Fibroblast of the aortic adventitia (primary cell): ENCODE measurements at regions not wholly inside any gene's neighbourhood (a gene's known extent, or its start where the extent isn't known, plus 50 kb on each side); places are given as distances from the start of the nearest gene placed in this dataset.

Source experiments
- DNase-seq: peaks from one replicate; pipeline ENCODE4 v3.0.0-alpha.2; 2010; ENCODE audit warnings: low read depth
- H3K4me3 ChIP-seq: 2 replicates; pipeline ENCODE4 v1.5.1; 2011; ENCODE audit warnings: low read depth, mild to moderate bottlenecking, control low read depth, low read length, moderate library complexity
- TF ChIP-seq, protein P1 (sequence below): IDR thresholded peaks from 2 replicates; pipeline ENCODE4 v1.5.1; 2011; ENCODE audit warnings: mild to moderate bottlenecking, low read length, control low read depth, inconsistent platforms; ENCODE audit not compliant: insufficient read depth

DNA sequence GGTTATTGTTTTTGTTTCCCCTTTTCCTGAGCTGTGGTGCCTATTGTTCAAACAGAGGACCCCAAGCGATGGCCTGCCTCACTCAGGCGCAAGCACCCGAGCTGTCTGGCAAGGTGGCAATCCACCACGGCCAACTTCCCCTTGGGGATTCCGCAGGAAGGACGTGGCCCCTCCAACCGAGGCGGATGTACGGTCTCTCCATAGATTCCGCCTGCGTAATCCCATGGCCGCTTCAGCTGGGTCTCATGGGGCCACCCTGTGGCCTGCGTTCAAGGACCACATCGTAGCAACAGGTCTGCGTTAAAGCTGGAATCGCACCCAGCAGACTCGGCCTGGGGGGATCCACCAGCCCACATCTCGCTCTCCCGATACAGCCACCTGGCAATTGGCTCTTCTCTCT, 79.9 kb downstream of the CEBPB start:
- DNase-seq: no peak
- H3K4me3 ChIP-seq: no peak overlapping the region
- TF ChIP-seq, protein P1, sequence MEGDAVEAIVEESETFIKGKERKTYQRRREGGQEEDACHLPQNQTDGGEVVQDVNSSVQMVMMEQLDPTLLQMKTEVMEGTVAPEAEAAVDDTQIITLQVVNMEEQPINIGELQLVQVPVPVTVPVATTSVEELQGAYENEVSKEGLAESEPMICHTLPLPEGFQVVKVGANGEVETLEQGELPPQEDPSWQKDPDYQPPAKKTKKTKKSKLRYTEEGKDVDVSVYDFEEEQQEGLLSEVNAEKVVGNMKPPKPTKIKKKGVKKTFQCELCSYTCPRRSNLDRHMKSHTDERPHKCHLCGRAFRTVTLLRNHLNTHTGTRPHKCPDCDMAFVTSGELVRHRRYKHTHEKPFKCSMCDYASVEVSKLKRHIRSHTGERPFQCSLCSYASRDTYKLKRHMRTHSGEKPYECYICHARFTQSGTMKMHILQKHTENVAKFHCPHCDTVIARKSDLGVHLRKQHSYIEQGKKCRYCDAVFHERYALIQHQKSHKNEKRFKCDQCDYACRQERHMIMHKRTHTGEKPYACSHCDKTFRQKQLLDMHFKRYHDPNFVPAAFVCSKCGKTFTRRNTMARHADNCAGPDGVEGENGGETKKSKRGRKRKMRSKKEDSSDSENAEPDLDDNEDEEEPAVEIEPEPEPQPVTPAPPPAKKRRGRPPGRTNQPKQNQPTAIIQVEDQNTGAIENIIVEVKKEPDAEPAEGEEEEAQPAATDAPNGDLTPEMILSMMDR: no peak

DNA sequence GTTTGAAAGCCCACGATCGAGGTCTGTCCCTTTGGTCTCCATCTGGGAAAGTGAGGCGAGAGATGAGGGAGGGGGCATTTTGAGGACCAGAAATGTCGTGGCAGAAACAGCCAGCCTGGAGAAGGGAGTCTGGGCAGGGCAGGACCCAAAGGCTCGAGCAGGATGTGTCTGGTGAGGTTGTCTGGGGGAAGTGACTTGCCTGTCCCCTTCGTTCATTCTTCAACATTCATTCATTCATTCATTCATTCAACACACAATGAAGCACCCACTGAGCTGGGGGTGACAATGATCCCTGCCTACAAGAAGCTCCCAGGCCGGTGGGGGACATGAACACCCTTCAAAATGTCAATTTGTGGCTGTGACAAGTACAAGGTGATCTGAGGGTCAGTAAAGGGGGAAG, 80.5 kb downstream of the CEBPB start:
- no peak for DNase-seq
- no peak overlapping the region for H3K4me3 ChIP-seq
- TF ChIP-seq, protein P1: no peak

DNA sequence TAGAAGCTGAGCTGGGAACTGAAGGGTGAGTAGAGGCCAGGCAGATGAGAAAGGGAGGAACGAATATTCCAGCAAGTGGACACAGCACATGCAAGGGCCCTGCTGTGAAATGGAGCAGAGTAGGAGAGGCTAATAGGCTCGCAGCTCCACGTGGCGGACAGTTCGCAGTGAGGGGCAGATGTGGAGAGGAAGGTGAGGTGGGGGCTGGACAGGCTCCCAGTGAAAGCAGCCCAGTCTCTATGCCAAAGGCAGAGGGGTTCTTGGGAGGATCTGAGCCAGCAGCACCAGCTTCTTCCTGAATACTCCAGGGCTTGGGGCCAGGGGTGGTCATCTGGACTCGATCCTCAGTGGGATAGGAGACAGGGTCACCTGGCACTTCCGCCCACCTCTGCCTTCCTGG, 81.0 kb downstream of the CEBPB start:
- no peak overlapping the region for H3K4me3 ChIP-seq
- no peak for DNase-seq
- TF ChIP-seq, protein P1: no peak

DNA sequence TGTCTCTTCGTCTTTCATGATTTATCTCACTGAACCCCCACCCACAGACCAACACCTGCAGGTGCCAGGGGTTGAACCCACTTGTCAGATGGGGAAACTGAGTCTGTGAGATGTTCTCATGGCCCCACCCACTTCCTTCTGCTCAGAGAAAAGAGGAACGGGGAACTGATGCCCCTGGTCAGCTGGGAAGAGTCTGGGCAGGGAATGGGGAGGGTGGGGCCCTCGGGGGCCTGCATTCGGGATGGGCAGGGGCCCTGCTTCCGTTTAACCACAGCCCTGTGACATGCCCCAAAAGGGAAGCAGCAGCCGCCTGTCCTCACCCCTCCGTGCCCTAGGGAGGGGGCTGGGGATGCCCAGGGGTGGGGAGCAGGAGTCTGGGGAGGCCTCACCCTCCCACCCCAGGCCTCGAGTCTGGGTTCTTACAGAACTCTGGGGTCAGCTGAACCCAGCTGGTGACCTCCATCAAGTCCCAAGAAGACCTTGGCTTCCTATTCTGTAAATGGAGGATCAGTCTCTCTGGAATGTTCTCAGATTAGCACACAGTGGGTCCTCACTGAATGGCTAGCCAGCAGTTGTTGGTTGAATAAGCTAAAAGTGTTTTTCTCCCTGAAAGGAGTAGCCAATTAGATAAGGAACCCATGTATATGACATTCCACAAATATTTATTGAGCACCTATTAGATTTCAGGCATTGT, 81.5 kb downstream of the CEBPB start:
- no peak overlapping the region for H3K4me3 ChIP-seq
- DNase-seq: no peak
- TF ChIP-seq, protein P1: no peak

DNA sequence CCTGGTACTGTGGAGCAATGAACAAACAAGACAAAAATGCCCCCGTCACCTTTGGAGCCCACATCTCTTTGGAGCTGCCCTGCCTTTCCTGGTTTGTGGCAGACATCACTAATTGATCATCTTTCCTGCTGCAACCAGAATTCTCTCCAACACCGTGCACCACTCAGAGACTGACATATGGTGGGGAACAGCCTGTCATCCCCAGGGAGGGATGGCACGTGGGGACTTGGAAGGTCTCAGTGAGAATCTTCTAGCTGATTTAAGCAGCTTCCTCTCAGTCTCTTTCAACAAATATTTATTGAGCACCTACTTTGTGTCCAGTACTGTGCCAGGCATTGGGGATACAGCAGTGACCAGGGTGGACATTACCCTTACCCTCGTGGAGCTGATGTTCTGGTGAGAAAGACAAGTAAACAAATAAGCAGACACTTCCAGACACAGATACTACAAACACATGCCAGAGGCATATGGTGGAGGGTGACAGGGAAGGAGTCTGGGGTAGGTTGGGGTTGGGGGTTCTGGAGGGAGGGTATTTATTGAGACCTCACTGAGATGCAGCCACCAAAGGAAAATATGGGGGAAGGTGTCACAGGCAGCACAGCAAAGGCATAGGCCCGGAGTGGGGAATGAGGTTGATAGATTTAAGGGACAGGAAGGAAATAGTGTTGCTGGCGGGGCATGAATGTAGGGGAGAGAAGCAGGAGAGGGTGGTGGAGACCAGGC, 82.3 kb downstream of the CEBPB start:
- H3K4me3 ChIP-seq: no peak overlapping the region
- TF ChIP-seq, protein P1: no peak
- DNase-seq: no peak

DNA sequence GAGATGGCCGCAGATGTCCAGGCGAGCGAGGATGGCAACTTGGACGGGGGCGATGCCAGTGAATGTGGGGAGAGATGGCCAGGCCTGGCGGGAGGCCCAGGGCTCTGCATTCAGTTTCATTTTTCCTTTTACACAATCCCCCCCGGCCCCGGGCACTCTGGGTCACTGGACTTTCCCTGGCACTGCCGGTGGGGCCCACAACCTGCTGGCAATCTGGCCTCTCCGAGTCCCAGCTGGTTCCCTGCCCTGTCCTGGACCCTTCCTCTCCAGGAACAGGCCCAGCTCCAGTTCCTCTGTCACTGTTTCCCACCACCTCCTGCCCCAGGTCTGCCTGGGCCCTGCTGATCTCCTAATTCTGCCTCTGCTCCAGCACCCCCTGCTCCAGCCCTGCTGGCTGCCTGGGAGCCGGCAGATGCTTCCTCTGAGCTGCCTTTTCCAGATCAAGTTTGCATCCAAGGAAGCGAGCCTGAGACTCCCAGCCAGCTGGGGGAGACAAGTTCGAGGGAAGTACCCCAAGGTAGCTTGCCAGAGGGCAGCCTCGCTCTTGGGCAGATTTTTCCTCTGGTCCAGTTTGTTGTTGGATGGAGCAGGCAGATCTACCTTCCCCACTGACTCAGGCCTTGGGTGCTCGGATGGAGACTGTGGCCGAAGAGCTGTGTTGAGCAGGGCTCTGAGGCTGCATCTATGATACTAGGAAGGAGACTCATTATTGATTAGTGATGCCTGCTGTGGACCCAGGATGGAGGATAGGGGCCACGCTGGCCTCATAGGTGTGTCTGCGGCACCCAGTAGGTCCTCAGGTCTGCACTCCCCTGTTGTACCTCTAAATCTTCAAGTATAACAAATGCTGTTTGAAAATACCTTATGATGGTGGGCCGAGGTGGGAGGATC, 83.2 kb downstream of the CEBPB start:
- H3K4me3 ChIP-seq: no peak overlapping the region
- no peak for DNase-seq
- TF ChIP-seq, protein P1: peak; percentile 18
